ENCODE measurements at regions not wholly inside any gene's neighbourhood (a gene's known extent, or its start where the extent isn't known, plus 50 kb on each side); places are given as distances from the start of the nearest gene placed in this dataset.
"Not testable (repeated sequence)": the region's sequence is repeated elsewhere in the genome, so short reads cannot be mapped to it uniquely, and the experiment has no call there.

DNA sequence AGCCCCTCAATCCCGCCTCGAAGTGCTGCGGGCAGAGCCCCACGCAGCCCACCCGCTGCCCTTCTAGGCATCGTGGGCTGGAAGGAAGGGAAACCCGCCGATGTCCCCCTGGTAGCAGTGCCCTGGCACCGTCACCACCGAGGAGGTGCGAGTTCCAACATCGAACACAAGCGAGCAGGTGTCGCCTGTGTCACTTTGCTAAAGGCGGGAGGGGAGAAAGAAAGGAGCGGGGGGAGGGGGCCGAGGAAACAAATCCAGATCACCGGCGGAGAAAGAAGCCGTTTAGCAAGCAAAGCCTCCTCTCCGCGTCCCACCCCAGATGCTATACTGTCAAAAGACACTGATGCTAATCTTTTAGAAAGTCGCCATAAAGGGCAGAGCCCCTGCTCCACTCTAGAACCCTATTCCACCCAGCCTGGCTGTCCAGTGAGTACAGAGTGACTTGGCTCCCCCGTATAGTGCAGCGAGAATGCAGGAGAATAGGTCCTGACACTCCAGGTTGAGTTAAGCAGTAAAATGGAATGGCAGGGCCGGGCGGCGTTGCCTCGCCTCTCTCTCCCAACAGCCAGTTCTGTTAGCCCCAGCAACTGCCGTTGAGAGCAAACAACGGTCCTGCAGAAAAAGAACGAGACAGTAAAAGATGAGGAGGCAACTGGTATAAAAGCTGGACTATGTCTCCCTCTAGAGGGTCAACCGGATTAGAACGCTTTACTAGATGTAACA is 67.9 kb upstream of the USP15 start:
- POLR2A ChIA-PET, result no interaction called here

DNA sequence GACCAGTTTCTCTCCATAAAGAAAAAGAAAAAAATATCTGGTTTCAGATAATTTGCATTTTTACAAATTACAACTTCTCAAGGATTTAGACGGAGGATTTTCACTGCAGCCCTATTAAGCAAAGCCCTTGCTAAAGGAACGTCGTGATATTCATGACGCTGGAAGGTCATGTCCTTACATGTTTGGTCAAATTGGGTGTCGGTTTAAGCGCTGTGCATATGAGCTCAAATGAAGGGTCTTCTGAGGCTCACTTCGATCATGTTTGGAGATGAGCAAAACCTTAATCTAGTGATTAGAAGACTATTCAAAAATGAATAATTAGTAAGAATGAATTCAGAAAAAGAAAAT is 67.3 kb upstream of the USP15 start:
- TF ChIP-seq, protein P1, sequence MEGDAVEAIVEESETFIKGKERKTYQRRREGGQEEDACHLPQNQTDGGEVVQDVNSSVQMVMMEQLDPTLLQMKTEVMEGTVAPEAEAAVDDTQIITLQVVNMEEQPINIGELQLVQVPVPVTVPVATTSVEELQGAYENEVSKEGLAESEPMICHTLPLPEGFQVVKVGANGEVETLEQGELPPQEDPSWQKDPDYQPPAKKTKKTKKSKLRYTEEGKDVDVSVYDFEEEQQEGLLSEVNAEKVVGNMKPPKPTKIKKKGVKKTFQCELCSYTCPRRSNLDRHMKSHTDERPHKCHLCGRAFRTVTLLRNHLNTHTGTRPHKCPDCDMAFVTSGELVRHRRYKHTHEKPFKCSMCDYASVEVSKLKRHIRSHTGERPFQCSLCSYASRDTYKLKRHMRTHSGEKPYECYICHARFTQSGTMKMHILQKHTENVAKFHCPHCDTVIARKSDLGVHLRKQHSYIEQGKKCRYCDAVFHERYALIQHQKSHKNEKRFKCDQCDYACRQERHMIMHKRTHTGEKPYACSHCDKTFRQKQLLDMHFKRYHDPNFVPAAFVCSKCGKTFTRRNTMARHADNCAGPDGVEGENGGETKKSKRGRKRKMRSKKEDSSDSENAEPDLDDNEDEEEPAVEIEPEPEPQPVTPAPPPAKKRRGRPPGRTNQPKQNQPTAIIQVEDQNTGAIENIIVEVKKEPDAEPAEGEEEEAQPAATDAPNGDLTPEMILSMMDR (IDR thresholded peaks at IDR 0.05; ENCODE audit: low read depth, low read length), result no peak
- ChIA-PET POLR2A (no interaction called here), CTCF (interaction anchor here (0.5 to 2.6 kb wide), 9 partner anchors 15 to 69 kb away, joined by 3 to 29 read pairs (median 4); no protein-coding TSS in a partner anchor)
- peaks cover 13% of the 10 kb centered on the region for H3K9me3 ChIP-seq (ENCODE audit: control insufficient read depth, insufficient read depth, low read length)
- H3K27me3 ChIP-seq (ENCODE audit: control insufficient read depth, insufficient read depth, low read length), result peaks cover 28% of the 10 kb centered on the region
- no peak for DNase-seq (ENCODE audit: low read depth, low spot score)
- H3K27ac ChIP-seq (ENCODE audit: low read depth, low read length), result no peak overlapping the region
- H3K4me3 ChIP-seq (ENCODE audit: low read depth, low read length), result no peak overlapping the region; the same call in 1 of the 2 replicates

More for the DNA sequence above, 67.9 kb upstream of the USP15 start:
- peak; percentile 34 for DNase-seq (ENCODE audit: low read depth, low spot score)
- Histone ChIP-seq H3K27ac (ENCODE audit: low read depth, low read length) (no peak overlapping the region), H3K4me3 (ENCODE audit: low read depth, low read length) (peak overlapping the region; percentile 48), H3K9me3 (ENCODE audit: control insufficient read depth, insufficient read depth, low read length) (peaks cover 13% of the 10 kb centered on the region), H3K27me3 (ENCODE audit: control insufficient read depth, insufficient read depth, low read length) (peaks cover 28% of the 10 kb centered on the region)
- CTCF ChIA-PET, result interaction anchor here (0.5 to 2.6 kb wide), 6 partner anchors 15 to 68 kb away, joined by 3 to 29 read pairs (median 4); no protein-coding TSS in a partner anchor
- TF ChIP-seq, protein P1 (IDR thresholded peaks at IDR 0.05; ENCODE audit: low read depth, low read length), result peak; percentile 78

DNA sequence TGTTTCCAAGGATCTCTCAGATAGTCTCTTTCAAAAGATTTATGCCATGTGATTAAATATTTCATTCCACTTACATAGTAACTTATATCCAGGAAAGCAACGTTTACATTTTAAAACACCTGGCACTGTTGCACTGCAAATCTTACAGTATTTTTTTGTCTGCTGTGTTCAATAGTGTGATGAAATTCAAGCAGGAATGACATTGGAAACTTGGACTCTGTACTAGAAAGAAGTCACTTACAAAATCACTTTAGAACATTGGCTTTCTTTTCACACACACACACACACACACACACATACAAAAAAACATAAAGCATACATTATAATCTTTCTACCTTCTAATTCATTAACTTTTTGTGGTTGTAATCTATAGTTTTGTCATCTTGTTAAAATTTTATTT is 66.2 kb upstream of the USP15 start:
- H3K27ac ChIP-seq (ENCODE audit: low read depth, low read length), result no peak overlapping the region
- no peak for DNase-seq (ENCODE audit: low read depth, low spot score)
- ChIA-PET CTCF (interaction anchor here (1.2 to 2.6 kb wide), 3 partner anchors 14 to 16 kb away, joined by 4 to 29 read pairs (median 12); no protein-coding TSS in a partner anchor), POLR2A (no interaction called here)
- TF ChIP-seq, protein P1 (IDR thresholded peaks at IDR 0.05; ENCODE audit: low read depth, low read length), result no peak
- H3K27me3 ChIP-seq (ENCODE audit: control insufficient read depth, insufficient read depth, low read length), result peaks cover 28% of the 10 kb centered on the region
- peaks cover 13% of the 10 kb centered on the region for H3K9me3 ChIP-seq (ENCODE audit: control insufficient read depth, insufficient read depth, low read length)
- no peak overlapping the region for H3K4me3 ChIP-seq (ENCODE audit: low read depth, low read length)

DNA sequence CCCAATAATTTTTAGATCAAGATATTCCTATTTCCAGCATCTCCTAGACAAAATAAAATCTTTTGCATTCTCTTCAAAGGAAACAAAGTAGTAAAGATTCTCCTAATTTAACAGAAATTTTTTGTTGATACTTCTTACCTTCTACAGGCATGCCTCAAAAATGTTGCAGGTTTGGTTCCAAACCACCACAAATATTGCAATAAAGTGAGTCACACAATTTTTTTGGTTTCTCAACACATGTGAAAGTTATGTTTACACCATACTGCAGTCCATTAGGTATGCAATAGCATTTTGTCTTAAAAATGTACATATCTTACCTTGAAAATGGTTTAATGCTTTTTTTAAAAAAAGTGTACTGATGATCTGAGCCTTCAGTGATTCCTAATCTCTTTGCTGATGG is 65.6 kb upstream of the USP15 start:
- Histone ChIP-seq H3K9me3 (ENCODE audit: control insufficient read depth, insufficient read depth, low read length) (peaks cover 13% of the 10 kb centered on the region), H3K4me3 (ENCODE audit: low read depth, low read length) (no peak overlapping the region), H3K27me3 (ENCODE audit: control insufficient read depth, insufficient read depth, low read length) (peaks cover 28% of the 10 kb centered on the region), H3K27ac (ENCODE audit: low read depth, low read length) (no peak overlapping the region)
- ChIA-PET CTCF (no interaction called here), POLR2A (no interaction called here)
- DNase-seq (ENCODE audit: low read depth, low spot score), result no peak
- TF ChIP-seq, protein P1 (IDR thresholded peaks at IDR 0.05; ENCODE audit: low read depth, low read length), result no peak

DNA sequence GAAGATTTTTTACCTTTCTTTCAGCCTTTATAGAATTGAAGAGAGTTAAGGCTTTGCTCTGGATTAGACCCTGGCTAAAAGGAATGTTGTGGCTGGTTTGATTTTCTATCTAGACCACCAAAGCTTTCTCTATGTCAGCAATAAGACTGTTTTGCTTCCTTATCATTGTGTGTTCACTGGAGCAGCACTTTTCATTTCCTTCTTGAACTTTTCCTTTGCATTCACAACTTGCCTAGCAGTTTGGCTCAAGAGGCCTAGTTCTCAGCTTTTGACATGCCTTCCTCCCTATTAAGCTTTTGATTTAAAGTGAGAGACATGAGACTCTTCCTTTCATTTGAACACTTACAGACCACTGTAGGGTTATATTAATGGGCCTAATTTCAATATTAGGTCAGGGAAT is 64.1 kb upstream of the USP15 start:
- Histone ChIP-seq H3K4me3 (ENCODE audit: low read depth, low read length) (no peak overlapping the region), H3K27me3 (ENCODE audit: control insufficient read depth, insufficient read depth, low read length) (peaks cover 13% of the 10 kb centered on the region), H3K9me3 (ENCODE audit: control insufficient read depth, insufficient read depth, low read length) (peaks cover 9% of the 10 kb centered on the region), H3K27ac (ENCODE audit: low read depth, low read length) (no peak overlapping the region)
- ChIA-PET POLR2A (no interaction called here), CTCF (interaction anchor here (2.4 kb wide), 1 partner anchor 14 kb away, joined by 9 read pairs; no protein-coding TSS in a partner anchor)
- no peak for DNase-seq (ENCODE audit: low read depth, low spot score)
- TF ChIP-seq, protein P1 (IDR thresholded peaks at IDR 0.05; ENCODE audit: low read depth, low read length), result no peak

DNA sequence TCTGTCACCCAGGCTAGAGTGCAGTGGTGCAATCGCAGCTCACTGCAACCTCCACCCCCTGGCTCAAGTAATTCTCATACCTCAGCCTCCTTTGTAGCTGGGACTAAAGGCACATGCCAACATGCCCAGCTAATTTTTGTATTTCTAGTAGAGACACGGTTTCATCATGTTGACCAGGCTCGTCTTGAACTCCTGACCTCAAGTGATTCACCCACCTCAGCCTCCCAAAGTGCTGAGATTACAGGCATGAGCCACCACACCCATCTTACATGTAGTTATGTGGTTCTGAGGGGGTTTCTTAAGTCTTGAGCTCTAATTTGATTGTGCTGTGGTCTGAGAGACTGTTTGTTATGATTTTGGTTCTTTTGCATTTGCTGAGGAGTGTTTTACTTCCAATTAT is 57.3 kb upstream of the USP15 start:
- H3K9me3 ChIP-seq (ENCODE audit: control insufficient read depth, insufficient read depth, low read length); H3K4me3 ChIP-seq (ENCODE audit: low read depth, low read length); POLR2A ChIA-PET; H3K27me3 ChIP-seq (ENCODE audit: control insufficient read depth, insufficient read depth, low read length); DNase-seq (ENCODE audit: low read depth, low spot score); H3K27ac ChIP-seq (ENCODE audit: low read depth, low read length): not testable (repeated sequence)
- CTCF ChIA-PET, result interaction anchor here (0.8 kb wide), 1 partner anchor 610 kb away, joined by 3 read pairs; no protein-coding TSS in a partner anchor
